GM12891 (cell line): ENCODE measurements at regions not wholly inside any gene's neighbourhood (a gene's known extent, or its start where the extent isn't known, plus 50 kb on each side); places are given as distances from the start of the nearest gene placed in this dataset.

Experiments used
- POLR2A ChIP-seq: IDR thresholded peaks from 2 replicates; pipeline ENCODE4 v1.6.1; 2011; ENCODE audit warnings: low read depth, low read length, control low read depth
- POLR2AphosphoS5 ChIP-seq: IDR thresholded peaks from 2 replicates; pipeline ENCODE4 v1.6.1; 2011; ENCODE audit warnings: low read depth, low read length, control low read depth

DNA sequence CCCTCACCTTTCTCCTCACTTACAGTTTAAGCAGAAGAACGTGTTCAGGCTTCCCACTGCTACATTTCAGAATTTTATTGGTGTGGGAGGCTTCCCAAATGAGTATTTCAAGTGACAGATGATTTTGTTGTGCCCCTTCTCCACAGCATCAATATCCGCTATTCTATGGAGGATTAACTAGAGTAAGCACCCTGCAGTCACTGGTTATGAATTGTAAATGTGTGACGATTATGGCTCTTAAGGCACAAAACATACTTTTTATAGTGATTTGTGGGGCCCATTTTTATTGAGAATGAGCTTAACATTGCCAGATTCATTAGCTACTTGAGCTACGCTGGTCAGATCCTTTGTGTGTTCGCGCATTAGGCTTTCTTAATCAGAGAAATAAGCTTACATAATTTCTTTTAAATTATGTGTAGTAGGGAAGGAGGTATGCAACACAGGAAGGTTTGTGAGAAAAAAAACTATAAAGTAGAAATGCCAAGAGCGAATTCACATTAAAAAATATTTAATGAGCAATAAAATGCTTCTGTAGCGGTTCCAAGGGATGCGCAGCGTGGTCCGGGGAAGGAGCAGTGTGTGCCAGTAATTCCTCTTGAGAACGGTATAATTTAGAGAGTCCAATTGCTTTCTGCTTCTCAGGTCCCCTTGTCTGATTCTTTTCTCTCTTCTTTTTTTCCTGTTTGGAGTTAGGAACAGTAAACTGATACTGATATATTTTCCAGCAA is 2380.4 kb downstream of the MAT2B start:
- TF ChIP-seq POLR2AphosphoS5, result no peak
- TF ChIP-seq POLR2A, result no peak
